ENCODE measurements at regions not wholly inside any gene's neighbourhood (a gene's known extent, or its start where the extent isn't known, plus 50 kb on each side); places are given as distances from the start of the nearest gene placed in this dataset.
A peak's percentile ranks its signal among the peaks of the same experiment; 100 is the strongest.

GRCh38 chr6:54519161-54519560 is 210.9 kb downstream of the TINAG start:
- intact Hi-C loops (cut with micrococcal nuclease; ENCODE audit: unreplicated experiment): no loop called here
- DNase-seq (ENCODE audit: low spot score): no peak
- TF ChIP-seq EZH2 (IDR thresholded peaks at IDR 0.05; ENCODE audit: borderline replicate concordance, low read depth, low read length, poor library complexity, severe bottlenecking) (no peak), CTCF (conservative IDR thresholded peaks at IDR 0.05; ENCODE audit: low read depth, low read length) (no peak)
- Histone ChIP-seq H3K36me3 (ENCODE audit: insufficient read depth, low read length, poor library complexity, severe bottlenecking) (no peaks in the 10 kb centered on the region), H3K4me3 (ENCODE audit: low read depth, low read length, poor library complexity, severe bottlenecking) (no peak overlapping the region), H3K9me3 (ENCODE audit: low read depth, low read length, poor library complexity, severe bottlenecking) (no peaks in the 10 kb centered on the region), H3K27ac (ENCODE audit: low read depth, low read length, poor library complexity, severe bottlenecking) (no peak overlapping the region), H3K4me1 (ENCODE audit: insufficient read depth, low read length, poor library complexity, severe bottlenecking) (no peaks in the 10 kb centered on the region), H3K27me3 (replicated peaks; ENCODE audit: insufficient read depth, low read depth, low read length, poor library complexity) (no peaks in the 10 kb centered on the region)
- ChIA-PET POLR2A (ENCODE audit: low non-redundant PET) (no interaction called here), CTCF (no interaction called here)
- no TSS peak for BruUV-seq (replicated peaks)

- TF ChIP-seq CTCF (conservative IDR thresholded peaks at IDR 0.05; ENCODE audit: low read depth, low read length): no peak
- no peak for TF ChIP-seq EZH2 (IDR thresholded peaks at IDR 0.05; ENCODE audit: borderline replicate concordance, low read depth, low read length, poor library complexity, severe bottlenecking)
- Histone ChIP-seq H3K4me1 (ENCODE audit: insufficient read depth, low read length, poor library complexity, severe bottlenecking) (no peaks in the 10 kb centered on the region), H3K27me3 (replicated peaks; ENCODE audit: insufficient read depth, low read depth, low read length, poor library complexity) (no peaks in the 10 kb centered on the region), H3K36me3 (ENCODE audit: insufficient read depth, low read length, poor library complexity, severe bottlenecking) (no peaks in the 10 kb centered on the region), H3K9me3 (ENCODE audit: low read depth, low read length, poor library complexity, severe bottlenecking) (peaks cover 5% of the 10 kb centered on the region), H3K4me3 (ENCODE audit: low read depth, low read length, poor library complexity, severe bottlenecking) (no peak overlapping the region), H3K27ac (ENCODE audit: low read depth, low read length, poor library complexity, severe bottlenecking) (no peak overlapping the region)
- peak; percentile 1 for DNase-seq (ENCODE audit: low spot score)
- BruUV-seq (replicated peaks): no TSS peak
- ChIA-PET CTCF (no interaction called here), POLR2A (ENCODE audit: low non-redundant PET) (no interaction called here)
- intact Hi-C loops (cut with micrococcal nuclease; ENCODE audit: unreplicated experiment): no loop called here
These were observed 217.5 kb downstream of the TINAG start for GRCh38 chr6:54525731-54526130.

- CTCF ChIA-PET: no interaction called here
- DNase-seq (ENCODE audit: low spot score): no peak
- Histone ChIP-seq H3K4me3 (ENCODE audit: low read depth, low read length, poor library complexity, severe bottlenecking) (no peak overlapping the region), H3K9me3 (ENCODE audit: low read depth, low read length, poor library complexity, severe bottlenecking) (no peaks in the 10 kb centered on the region), H3K27me3 (replicated peaks; ENCODE audit: insufficient read depth, low read depth, low read length, poor library complexity) (no peaks in the 10 kb centered on the region), H3K4me1 (ENCODE audit: insufficient read depth, low read length, poor library complexity, severe bottlenecking) (no peaks in the 10 kb centered on the region), H3K27ac (ENCODE audit: low read depth, low read length, poor library complexity, severe bottlenecking) (no peak overlapping the region), H3K36me3 (ENCODE audit: insufficient read depth, low read length, poor library complexity, severe bottlenecking) (no peaks in the 10 kb centered on the region)
- TF ChIP-seq EZH2 (IDR thresholded peaks at IDR 0.05; ENCODE audit: borderline replicate concordance, low read depth, low read length, poor library complexity, severe bottlenecking) (no peak), CTCF (conservative IDR thresholded peaks at IDR 0.05; ENCODE audit: low read depth, low read length) (no peak)
- POLR2A ChIA-PET (ENCODE audit: low non-redundant PET): no interaction called here
- BruUV-seq (replicated peaks): no TSS peak
- intact Hi-C loops (cut with micrococcal nuclease; ENCODE audit: unreplicated experiment): no loop called here
These were observed 225.3 kb downstream of the TINAG start for GRCh38 chr6:54533567-54533966.
